HepG2 (cell line): ENCODE measurements at regions not wholly inside any gene's neighbourhood (a gene's known extent, or its start where the extent isn't known, plus 50 kb on each side); places are given as distances from the start of the nearest gene placed in this dataset.

Source experiments
- ATAC-seq: fragments of 200-7000 bp; cut with Tn5 transposase; 3 replicates; pipeline ENCODE4 v1.9.1; 2020; ENCODE audit warnings: mild to moderate bottlenecking, moderate library complexity
- BruUV-seq: library from RNA; stranded (reverse); fragments of 400-500 nt; replicated peaks from 2 replicates; lab custom pipeline; 2021; lab: Mats Ljungman, UMichigan
- CTCF ChIA-PET: fragments of 300-600 bp; formaldehyde crosslinking; extraction: SDS; loops from one replicate; lab custom pipeline; 2021; ENCODE audit warnings: low total read pairs, inconsistent platforms, low intra/inter-chr PET ratio; lab: Yijun Ruan, JAX
- POLR2A ChIA-PET: fragments of 350-600 bp; sonication (Branson Sonifier 250); formaldehyde crosslinking; loops from one replicate; lab custom pipeline; 2020; ENCODE audit warnings: antibody characterized with exemption, inconsistent platforms; lab: Yijun Ruan, JAX
- DNase-seq: peaks from one replicate; pipeline ENCODE4 v3.0.0-alpha.2; 2015; ENCODE audit warnings: low spot score
- FAIRE-seq: peaks from 3 replicates; lab custom pipeline; 2011; peaks lifted over from hg19 to GRCh38; lab: Jason Lieb, UNC
- H2AFZ ChIP-seq: one replicate; pipeline ENCODE4 v1.6.1; 2011; ENCODE audit warnings: low read length, inconsistent platforms
- H3K27ac ChIP-seq: fragments of 300-600 bp; 3 replicates; pipeline ENCODE4 v1.8.0; 2011; ENCODE audit warnings: mixed run types, mild to moderate bottlenecking, mixed read lengths, low read length, inconsistent platforms; ENCODE audit not compliant: insufficient read depth; ENCODE audit errors: extremely low read length
- H3K27me3 ChIP-seq, 2 experiments: fragments of 200-600 bp in 1 of 2; 2 replicates in 1 of 2; 3 replicates in 1 of 2; pipeline versions ENCODE4 v1.6.0 to v1.8.0; 2011; ENCODE audit warnings: low read length in 2 of 2, mild to moderate bottlenecking in 2 of 2, moderate library complexity in 2 of 2, inconsistent platforms in 1 of 2; ENCODE audit not compliant: insufficient read depth in 2 of 2, control insufficient read depth in 1 of 2
- H3K36me3 ChIP-seq, 2 experiments: fragments of 200-600 bp in 1 of 2; replicated peaks in 1 of 2; 2 replicates in 1 of 2; 3 replicates in 1 of 2; pipeline versions ENCODE4 v1.5.1 to v1.8.0; 2011; ENCODE audit warnings: low read length in 2 of 2, inconsistent platforms in 1 of 2; ENCODE audit not compliant: insufficient read depth in 2 of 2, control insufficient read depth in 1 of 2
- H3K4me1 ChIP-seq: 2 replicates; pipeline ENCODE4 v1.5.1; 2012; ENCODE audit warnings: low read length, inconsistent platforms; ENCODE audit not compliant: insufficient read depth
- H3K4me2 ChIP-seq: 2 replicates; pipeline ENCODE4 v1.6.0; 2011; ENCODE audit warnings: low read depth, low read length, inconsistent platforms
- H3K4me3 ChIP-seq, 3 experiments: fragments of 200-600 bp in 1 of 3; sonication (generic), shearing (Covaris generic) in 1 of 3; replicated peaks in 1 of 3; 2 replicates each; pipeline ENCODE4 v1.5.1; 2011 to 2016; ENCODE audit warnings: low read length in 3 of 3, inconsistent platforms in 2 of 3, low read depth in 2 of 3, mild to moderate bottlenecking in 2 of 3, control low read depth in 1 of 3, mixed read lengths in 1 of 3; ENCODE audit not compliant: insufficient read depth in 1 of 3
- H3K79me2 ChIP-seq: one replicate; pipeline ENCODE4 v1.6.1; 2011; ENCODE audit warnings: low read length, inconsistent platforms; ENCODE audit not compliant: insufficient read depth
- H3K9ac ChIP-seq: 2 replicates; pipeline ENCODE4 v1.6.0; 2011; ENCODE audit warnings: mild to moderate bottlenecking, low read depth, low read length, inconsistent platforms; ENCODE audit not compliant: insufficient read depth
- H3K9me3 ChIP-seq: 2 replicates; pipeline ENCODE4 v1.5.1; 2012; ENCODE audit warnings: mild to moderate bottlenecking, low read length
- H4K20me1 ChIP-seq: 2 replicates; pipeline ENCODE4 v1.6.0; 2011; ENCODE audit warnings: inconsistent platforms, mild to moderate bottlenecking, low read length, moderate library complexity; ENCODE audit not compliant: insufficient read depth
- BCL6 ChIP-seq: IDR thresholded peaks from 2 replicates; pipeline ENCODE4 v1.6.1; 2016; ENCODE audit warnings: missing genetic modification reagents, missing compliant biosample characterization
- ESRRA ChIP-seq: sonication (generic); formaldehyde crosslinking; IDR thresholded peaks from 2 replicates; pipeline ENCODE4 v1.5.1; 2020; ENCODE audit warnings: mild to moderate bottlenecking, low read depth, missing genetic modification reagents
- EZH2 ChIP-seq: conservative IDR thresholded peaks from 2 replicates; pipeline ENCODE4 v1.6.1; 2012; ENCODE audit warnings: mild to moderate bottlenecking, low read depth, low read length, moderate library complexity
- FOSL1 ChIP-seq: sonication (generic); formaldehyde crosslinking; IDR thresholded peaks from 2 replicates; pipeline ENCODE4 v1.9.0; 2021; ENCODE audit warnings: missing genetic modification reagents, borderline replicate concordance
- FOXK2 ChIP-seq: fragments of 450-650 bp; IDR thresholded peaks from 2 replicates; pipeline ENCODE4 v1.6.1; 2016
- HNF1A ChIP-seq, 2 experiments: sonication (generic) in 1 of 2; formaldehyde crosslinking in 1 of 2; IDR thresholded peaks; 2 replicates each; pipeline versions ENCODE4 v1.4.0 to v1.6.1; 2016 to 2020; ENCODE audit warnings: borderline replicate concordance in 1 of 2, low read depth in 1 of 2, mild to moderate bottlenecking in 1 of 2, missing genetic modification reagents in 1 of 2
- HNF4A ChIP-seq: sonication (generic); formaldehyde crosslinking; IDR thresholded peaks from 2 replicates; pipeline ENCODE4 v1.4.0; 2020; ENCODE audit warnings: missing genetic modification reagents
- JUN ChIP-seq: sonication (generic); formaldehyde crosslinking; IDR thresholded peaks from 2 replicates; pipeline ENCODE4 v1.4.0; 2020; ENCODE audit warnings: mild to moderate bottlenecking, missing genetic modification reagents
- KDM4B ChIP-seq: sonication (generic); formaldehyde crosslinking; IDR thresholded peaks from 2 replicates; pipeline ENCODE4 v1.4.0; 2020; ENCODE audit warnings: missing genetic modification reagents
- SKI ChIP-seq: fragments of 450-650 bp; IDR thresholded peaks from one replicate; pipeline ENCODE4 v1.6.1; 2018; ENCODE audit warnings: mild to moderate bottlenecking; ENCODE audit not compliant: partially characterized antibody
- STAT5B ChIP-seq: sonication (generic); formaldehyde crosslinking; IDR thresholded peaks from 2 replicates; pipeline ENCODE4 v1.4.0; 2020; ENCODE audit warnings: missing genetic modification reagents
- ZC3H4 ChIP-seq: sonication (generic); formaldehyde crosslinking; IDR thresholded peaks from 2 replicates; pipeline ENCODE4 v1.4.0; 2020; ENCODE audit warnings: missing genetic modification reagents, borderline replicate concordance
- ZIK1 ChIP-seq: sonication (generic); formaldehyde crosslinking; IDR thresholded peaks from 2 replicates; pipeline ENCODE4 v1.5.0; 2020; ENCODE audit warnings: mild to moderate bottlenecking, low read depth, missing genetic modification reagents, borderline replicate concordance
- ZNF557 ChIP-seq: sonication (generic); formaldehyde crosslinking; IDR thresholded peaks from 2 replicates; pipeline ENCODE4 v1.4.0; 2020; ENCODE audit warnings: missing genetic modification reagents
- ZNF883 ChIP-seq: sonication (generic); formaldehyde crosslinking; IDR thresholded peaks from 2 replicates; pipeline ENCODE4 v1.5.1; 2020; ENCODE audit warnings: mild to moderate bottlenecking, missing genetic modification reagents; ENCODE audit errors: not compliant biosample characterization
- WGBS: methylation state at CpG from one replicate; pipeline ENCODE4 v1.1.6; 2017; ENCODE audit warnings: low lambda C conversion rate; 5-methylcytosine and 5-hydroxymethylcytosine counted together
- in situ Hi-C: cut with HindIII; loops from 2 replicates; pipeline ENCODE4 v1.10.0; 2017; ENCODE audit warnings: low pct_unique_long_range_greater_than_20kb; ENCODE audit not compliant: extremely low pct_ligation_motif_present
- intact Hi-C: fragments of 100-400 bp; cut with micrococcal nuclease; formaldehyde crosslinking; loops from one replicate; pipeline ENCODE4 v1.10.0; 2022; ENCODE audit not compliant: unreplicated experiment

DNA sequence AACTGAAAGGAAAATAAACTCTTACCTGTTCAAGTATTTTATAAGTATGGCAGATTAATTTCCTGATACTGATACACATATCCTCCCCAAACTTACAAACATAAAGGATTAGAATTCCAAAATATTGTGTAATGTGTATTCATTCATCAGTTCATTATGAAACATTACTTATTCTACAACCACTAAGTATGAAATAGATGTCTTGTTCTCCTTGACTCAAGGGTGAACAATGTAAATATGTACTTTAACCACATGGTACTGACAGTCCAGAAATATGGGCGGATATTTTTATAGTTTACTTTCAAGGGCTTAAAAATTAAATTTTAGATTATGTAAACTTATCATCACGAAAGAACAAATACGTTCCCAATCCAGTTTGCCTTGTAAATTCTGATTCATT lies 334.0 kb downstream of the LIG4 start (continued):
- no peak for TF ChIP-seq HNF4A (CRISPR knock-in tag)

- WGBS = 27% methylated on average over 3 of the region's 3 CpGs
- Histone ChIP-seq H3K9ac (no peak overlapping the region), H3K36me3 (no peaks in the 10 kb centered on the region), H3K4me1 (no peaks in the 10 kb centered on the region), H2AFZ (no peak overlapping the region), H3K4me2 (no peak overlapping the region), H3K9me3 (no peaks in the 10 kb centered on the region), H3K79me2 (no peaks in the 10 kb centered on the region), H3K27ac (no peak overlapping the region), H4K20me1 (no peaks in the 10 kb centered on the region), H3K4me3 (no peak overlapping the region), H3K27me3 (no peaks in the 10 kb centered on the region)
- BruUV-seq = no TSS peak
- POLR2A ChIA-PET = no interaction called here
- CTCF ChIA-PET = no interaction called here
- no peak for DNase-seq
- FAIRE-seq = no peak
- TF ChIP-seq SKI (no peak), KDM4B (CRISPR knock-in tag) (no peak), ZIK1 (CRISPR knock-in tag) (no peak), EZH2 (no peak), FOSL1 (CRISPR knock-in tag) (no peak), FOXK2 (no peak)
- intact Hi-C loops (no loop called here), in situ Hi-C loops (loop anchor here (25.0 kb wide), 1 partner anchor 662 kb away; no protein-coding TSS in a partner anchor)
- ATAC-seq = no peak
These were observed 340.9 kb downstream of the LIG4 start for GRCh38 chr13:107874456-107874855.

DNA sequence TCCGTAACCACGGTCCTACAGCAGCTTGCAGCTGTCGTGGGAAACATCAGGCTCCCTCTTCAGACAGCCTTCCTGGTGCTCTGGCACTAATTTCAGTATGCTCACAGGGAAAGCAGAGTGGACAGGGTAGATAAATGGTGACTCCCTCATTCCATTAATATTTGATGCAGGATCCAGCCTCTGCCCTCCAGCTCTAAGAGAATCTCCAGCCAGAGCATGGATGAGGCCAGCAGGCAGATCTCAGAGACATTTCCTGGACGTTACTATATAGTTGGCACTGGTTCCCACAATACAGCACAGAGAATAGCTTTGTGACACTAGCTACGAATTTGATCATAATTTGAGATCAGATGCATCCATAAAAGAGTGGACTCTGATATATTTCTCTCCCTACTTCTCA lies 341.4 kb downstream of the LIG4 start:
- no peak for ATAC-seq
- in situ Hi-C loops = loop anchor here (25.0 kb wide), 1 partner anchor 662 kb away; no protein-coding TSS in a partner anchor
- H3K27ac ChIP-seq = no peak overlapping the region
- no peak overlapping the region for H3K4me2 ChIP-seq
- H3K27me3 ChIP-seq = no peaks in the 10 kb centered on the region
- no peaks in the 10 kb centered on the region for H3K9me3 ChIP-seq
- 18% methylated on average over 5 of the region's 5 CpGs for WGBS
- no TSS peak for BruUV-seq
- H3K4me3 ChIP-seq = no peak overlapping the region
- ChIA-PET CTCF (no interaction called here), POLR2A (no interaction called here)
- H3K79me2 ChIP-seq = no peaks in the 10 kb centered on the region
- no peak overlapping the region for H3K9ac ChIP-seq
- no peaks in the 10 kb centered on the region for H4K20me1 ChIP-seq
- H3K36me3 ChIP-seq = no peaks in the 10 kb centered on the region
- no peak overlapping the region for H2AFZ ChIP-seq
- DNase-seq = no peak
- no peaks in the 10 kb centered on the region for H3K4me1 ChIP-seq
- intact Hi-C loops = no loop called here
- FAIRE-seq = no peak
- TF ChIP-seq JUN (CRISPR knock-in tag) (no peak), ZC3H4 (no peak), ZNF883 (CRISPR knock-in tag) (no peak), ESRRA (CRISPR knock-in tag) (no peak), STAT5B (CRISPR knock-in tag) (no peak), BCL6 (CRISPR knock-in tag) (no peak), ZNF557 (CRISPR knock-in tag) (no peak), HNF1A (IDR thresholded peaks at IDR 0.05; ENCODE audit: low read depth) (no peak), HNF1A (CRISPR knock-in tag; IDR thresholded peaks at IDR 0.05; ENCODE audit: borderline replicate concordance) (no peak)
